SK-N-SH treated with all-trans-retinoic acid at 6 μM for 48 hours (cell line): ENCODE measurements at regions not wholly inside any gene's neighbourhood (a gene's known extent, or its start where the extent isn't known, plus 50 kb on each side); places are given as distances from the start of the nearest gene placed in this dataset.

Source experiments
- ATAC-seq: fragments of 200-7000 bp; cut with Tn5 transposase; 3 replicates; pipeline ENCODE4 v1.9.1; 2020; ENCODE audit warnings: mild to moderate bottlenecking, moderate library complexity
- ARNTL ChIP-seq: fragments of 450-650 bp; formaldehyde crosslinking; IDR thresholded peaks from 2 replicates; pipeline ENCODE4 v1.5.0; 2020; ENCODE audit warnings: low read depth, mild to moderate bottlenecking, moderate library complexity, borderline replicate concordance
- BACH2 ChIP-seq: fragments of 250-450 bp; sonication (Bioruptor Pico); IDR thresholded peaks from 2 replicates; pipeline ENCODE4 v1.9.0; 2021; ENCODE audit warnings: mild to moderate bottlenecking, borderline replicate concordance
- CREB5 ChIP-seq: fragments of 250-450 bp; sonication (Bioruptor Pico); IDR thresholded peaks from 2 replicates; pipeline ENCODE4 v1.5.1; 2020; ENCODE audit warnings: low read depth, mild to moderate bottlenecking, moderate library complexity
- CSDC2 ChIP-seq: fragments of 250-450 bp; sonication (Bioruptor Pico); IDR thresholded peaks from 2 replicates; pipeline ENCODE4 v1.5.0; 2020; ENCODE audit warnings: mild to moderate bottlenecking, moderate library complexity
- CSRNP3 ChIP-seq: fragments of 250-450 bp; sonication (Bioruptor Pico); IDR thresholded peaks from 2 replicates; pipeline ENCODE4 v1.5.1; 2021; ENCODE audit warnings: mild to moderate bottlenecking, moderate library complexity
- ESRRG ChIP-seq: fragments of 250-450 bp; sonication (Bioruptor Pico); IDR thresholded peaks from 2 replicates; pipeline ENCODE4 v1.6.1; 2021; ENCODE audit warnings: mild to moderate bottlenecking
- GLIS3 ChIP-seq: fragments of 250-450 bp; sonication (Bioruptor Pico); IDR thresholded peaks from 2 replicates; pipeline ENCODE4 v1.5.0; 2020; ENCODE audit warnings: mild to moderate bottlenecking, moderate library complexity
- ISL1 ChIP-seq: fragments of 250-450 bp; sonication (Bioruptor Pico); IDR thresholded peaks from 2 replicates; pipeline ENCODE4 v2.1.2; 2022; ENCODE audit warnings: mild to moderate bottlenecking, moderate library complexity
- OSR1 ChIP-seq: fragments of 250-450 bp; sonication (Bioruptor Pico); IDR thresholded peaks from 2 replicates; pipeline ENCODE4 v1.8.0; 2022; ENCODE audit warnings: moderate library complexity, mild to moderate bottlenecking, inconsistent platforms
- PATZ1 ChIP-seq: fragments of 250-450 bp; sonication (Bioruptor Pico); IDR thresholded peaks from 2 replicates; pipeline ENCODE4 v1.8.0; 2020; ENCODE audit warnings: mild to moderate bottlenecking, moderate library complexity, borderline replicate concordance
- POU6F1 ChIP-seq: fragments of 250-450 bp; sonication (Bioruptor Pico); IDR thresholded peaks from 2 replicates; pipeline ENCODE4 v1.8.0; 2021; ENCODE audit warnings: low read depth, mild to moderate bottlenecking, moderate library complexity, borderline replicate concordance
- RARB ChIP-seq: fragments of 250-450 bp; sonication (Bioruptor Pico); IDR thresholded peaks from 2 replicates; pipeline ENCODE4 v1.8.0; 2021; ENCODE audit warnings: mild to moderate bottlenecking, moderate library complexity
- SNAI2 ChIP-seq: fragments of 250-450 bp; sonication (Bioruptor Pico); IDR thresholded peaks from 2 replicates; pipeline ENCODE4 v1.5.0; 2020; ENCODE audit warnings: mild to moderate bottlenecking, moderate library complexity
- TOX ChIP-seq: fragments of 250-450 bp; sonication (Bioruptor Pico); IDR thresholded peaks from 2 replicates; pipeline ENCODE4 v1.8.0; 2021; ENCODE audit warnings: mild to moderate bottlenecking, moderate library complexity, borderline replicate concordance
- TSHZ2 ChIP-seq: fragments of 250-450 bp; sonication (Bioruptor Pico); IDR thresholded peaks from 2 replicates; pipeline ENCODE4 v1.5.0; 2020; ENCODE audit warnings: mild to moderate bottlenecking, moderate library complexity
- ZC3H10 ChIP-seq: fragments of 250-450 bp; sonication (Bioruptor Pico); IDR thresholded peaks from 2 replicates; pipeline ENCODE4 v1.5.1; 2021; ENCODE audit warnings: mild to moderate bottlenecking, moderate library complexity
- ZFP3 ChIP-seq: fragments of 250-450 bp; sonication (Bioruptor Pico); IDR thresholded peaks from 2 replicates; pipeline ENCODE4 v1.5.0; 2020; ENCODE audit warnings: mild to moderate bottlenecking, moderate library complexity
- ZFP30 ChIP-seq: fragments of 450-650 bp; formaldehyde crosslinking; IDR thresholded peaks from 2 replicates; pipeline ENCODE4 v1.5.0; 2022; ENCODE audit warnings: mild to moderate bottlenecking, moderate library complexity
- ZNF565 ChIP-seq: fragments of 450-650 bp; formaldehyde crosslinking; conservative IDR thresholded peaks from 2 replicates; pipeline ENCODE4 v1.5.0; 2020; ENCODE audit warnings: low read depth, mild to moderate bottlenecking, moderate library complexity
- ZNF70 ChIP-seq: fragments of 450-650 bp; formaldehyde crosslinking; IDR thresholded peaks from 2 replicates; pipeline ENCODE4 v1.5.0; 2020; ENCODE audit warnings: mild to moderate bottlenecking, moderate library complexity
- ZNF8 ChIP-seq: fragments of 450-650 bp; formaldehyde crosslinking; IDR thresholded peaks from 2 replicates; pipeline ENCODE4 v1.5.0; 2020; ENCODE audit warnings: mild to moderate bottlenecking, moderate library complexity

GRCh38 chr2:193442293-193442692 is 1247.6 kb upstream of the TMEFF2 start:
- ATAC-seq = no peak
- no peak for TF ChIP-seq TSHZ2 (CRISPR knock-in tag)
- TF ChIP-seq RARB (CRISPR knock-in tag) = no peak
- no peak for TF ChIP-seq BACH2 (CRISPR knock-in tag)
- TF ChIP-seq OSR1 (CRISPR knock-in tag) = no peak
- no peak for TF ChIP-seq PATZ1 (CRISPR knock-in tag)
- no peak for TF ChIP-seq CREB5 (CRISPR knock-in tag)
- TF ChIP-seq ISL1 (CRISPR knock-in tag) = no peak
- TF ChIP-seq SNAI2 (CRISPR knock-in tag) = no peak
- TF ChIP-seq ZNF565 = no peak
- no peak for TF ChIP-seq GLIS3 (CRISPR knock-in tag)
- no peak for TF ChIP-seq TOX
- no peak for TF ChIP-seq ZC3H10 (CRISPR knock-in tag)
- TF ChIP-seq ZNF70 = no peak
- TF ChIP-seq CSDC2 (CRISPR knock-in tag) = no peak
- no peak for TF ChIP-seq CSRNP3
- no peak for TF ChIP-seq ARNTL (CRISPR knock-in tag)
- no peak for TF ChIP-seq ZFP3 (CRISPR knock-in tag)

GRCh38 chr2:193428336-193428818 is 1233.6 kb upstream of the TMEFF2 start:
- ATAC-seq = no peak

More at GRCh38 chr2:193428336-193428818, 1233.6 kb upstream of the TMEFF2 start:
- no peak for TF ChIP-seq SNAI2 (CRISPR knock-in tag)
- no peak for TF ChIP-seq ZNF565
- TF ChIP-seq ZNF70 = no peak
- no peak for TF ChIP-seq ARNTL (CRISPR knock-in tag)
- no peak for TF ChIP-seq POU6F1 (CRISPR knock-in tag)
- no peak for TF ChIP-seq ZFP30 (CRISPR knock-in tag)
- no peak for TF ChIP-seq BACH2 (CRISPR knock-in tag)
- TF ChIP-seq ISL1 (CRISPR knock-in tag) = no peak
- no peak for TF ChIP-seq ESRRG (CRISPR knock-in tag)
- no peak for TF ChIP-seq TOX
- no peak for TF ChIP-seq CSRNP3
- TF ChIP-seq ZNF8 (CRISPR knock-in tag) = no peak
- no peak for TF ChIP-seq GLIS3 (CRISPR knock-in tag)
- TF ChIP-seq OSR1 (CRISPR knock-in tag) = no peak
- TF ChIP-seq TSHZ2 (CRISPR knock-in tag) = no peak
- no peak for TF ChIP-seq PATZ1 (CRISPR knock-in tag)
- no peak for TF ChIP-seq ZC3H10 (CRISPR knock-in tag)
